Spleen (tissue), 11 donors: ENCODE measurements at regions not wholly inside any gene's neighbourhood (a gene's known extent, or its start where the extent isn't known, plus 50 kb on each side); places are given as distances from the start of the nearest gene placed in this dataset.

Experiments
- DNase-seq: peaks from one replicate; pipeline ENCODE4 v3.0.0-alpha.2; 2020
- H3K27ac ChIP-seq, 8 donors: fragments of 200-600 bp; sonication (generic) in 7 of 8; 1 replicate in 4 of 8; 2 replicates in 4 of 8; pipeline versions ENCODE4 v1.5.0 to v1.8.0; 2016 to 2021; ENCODE audit warnings: inconsistent platforms in 4 of 8, mild to moderate bottlenecking in 4 of 8, moderate library complexity in 1 of 8
- H3K27me3 ChIP-seq, 7 donors: fragments of 200-600 bp; sonication (generic) in 6 of 7; replicated peaks in 1 of 7; 1 replicate in 4 of 7; 2 replicates in 3 of 7; pipeline versions ENCODE4 v1.5.0 to v1.8.0; 2016 to 2021; ENCODE audit warnings: inconsistent platforms in 3 of 7, mild to moderate bottlenecking in 1 of 7
- H3K36me3 ChIP-seq, 6 donors: fragments of 200-600 bp; sonication (generic) in 5 of 6; 1 replicate in 4 of 6; 2 replicates in 2 of 6; pipeline versions ENCODE4 v1.5.0 to v1.8.0; 2016 to 2021; ENCODE audit warnings: inconsistent platforms in 2 of 6
- H3K4me1 ChIP-seq, 6 donors: fragments of 200-600 bp; sonication (generic) in 5 of 6; 1 replicate in 3 of 6; 2 replicates in 3 of 6; pipeline versions ENCODE4 v1.5.0 to v1.8.0; 2016 to 2021; ENCODE audit warnings: inconsistent platforms in 3 of 6
- H3K4me3 ChIP-seq, 8 donors: fragments of 200-600 bp; sonication (generic) in 7 of 8; 1 replicate in 4 of 8; 2 replicates in 4 of 8; pipeline versions ENCODE4 v1.5.0 to v1.8.0; 2016 to 2021; ENCODE audit warnings: inconsistent platforms in 4 of 8, mild to moderate bottlenecking in 4 of 8, moderate library complexity in 2 of 8
- H3K9me3 ChIP-seq, 8 donors: fragments of 200-600 bp; sonication (generic) in 7 of 8; 1 replicate in 4 of 8; 2 replicates in 4 of 8; pipeline versions ENCODE4 v1.5.0 to v1.8.0; 2016 to 2021; ENCODE audit warnings: inconsistent platforms in 4 of 8
- POLR2A ChIP-seq, 3 donors: fragments of 450-650 bp; IDR thresholded peaks; one replicate each; pipeline ENCODE4 v1.5.1; 2017; ENCODE audit warnings: antibody characterized with exemption in 3 of 3, mild to moderate bottlenecking in 1 of 3
- POLR2AphosphoS5 ChIP-seq, 3 donors: sonication (generic); formaldehyde crosslinking; IDR thresholded peaks; one replicate each; pipeline ENCODE4 v1.5.1; 2017; ENCODE audit warnings: antibody characterized with exemption in 3 of 3
- WGBS, 5 donors: extraction: QIAGEN DNeasy Blood & Tissue Kit in 3 of 5; methylation state at CpG; one replicate each; pipeline versions ENCODE4 v1.1.5 to v1.1.7; 2013 to 2018; 5-methylcytosine and 5-hydroxymethylcytosine counted together
- intact Hi-C: fragments of 100-400 bp; cut with DNase I; formaldehyde crosslinking; loops from one replicate; pipeline ENCODE4 v1.15.0; 2023; ENCODE audit warnings: low total_unique reads
- TF ChIP-seq, protein P1 (sequence below), 11 experiments: fragments of 200-600 bp in 7 of 11; fragments of 450-650 bp in 4 of 11; sonication (generic) in 4 of 11; IDR thresholded peaks in 8 of 11; conservative IDR thresholded peaks in 3 of 11; 1 replicate in 7 of 11; 2 replicates in 4 of 11; pipeline versions ENCODE4 v1.4.0 to v1.8.0; 2016 to 2021; ENCODE audit warnings: antibody characterized with exemption in 11 of 11, inconsistent platforms in 4 of 11, mild to moderate bottlenecking in 1 of 11
- donor health status: healthy with polysubstance abuse.
- donor health status: DM: no; HTN: no; CAD: no; lungs with moderate emphysema.
- donor health status: DM: no; HTN: no; CAD: no.
- donor health status: Bipolar disorder and iron deficiency.
- donor health status: healthy.
- donor health status: DM: no; HTN: no; CAD: no.
- donor health status: DM: yes; HTN: yes; CAD: no.

DNA sequence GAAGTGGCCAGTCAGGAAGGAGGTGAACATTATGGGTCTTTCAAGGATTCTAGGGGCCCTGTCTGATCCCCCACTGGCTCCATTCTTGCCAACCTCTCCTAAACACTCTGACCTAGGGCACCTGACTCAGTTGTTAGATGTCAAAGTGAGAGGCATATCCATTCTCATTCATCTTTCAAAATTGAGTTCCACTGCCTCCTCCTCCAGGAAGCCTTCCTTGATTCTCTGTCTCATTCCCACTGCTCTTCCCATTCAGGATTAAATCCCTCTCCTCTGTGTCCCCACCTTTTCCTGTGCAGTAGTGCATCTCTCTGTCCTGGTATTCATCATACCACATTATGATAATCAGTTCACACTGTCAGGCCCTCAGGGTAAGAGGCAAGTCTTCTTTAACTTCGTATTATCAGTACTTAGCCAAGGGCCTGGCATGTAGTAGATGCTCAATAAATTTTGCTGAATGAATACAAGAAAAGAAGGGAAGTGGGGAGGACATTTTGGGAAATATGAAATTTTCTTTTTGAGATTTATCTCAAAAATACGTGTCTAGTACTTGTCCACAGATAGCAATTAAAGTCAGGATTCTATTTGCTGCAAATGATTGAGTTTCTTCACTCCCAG is 61.8 kb upstream of the ITPKB start:
- H3K4me3 ChIP-seq = no peak overlapping the region
- intact Hi-C loops = no loop called here
- no peaks in the 10 kb centered on the region for H3K9me3 ChIP-seq
- no peak overlapping the region for H3K27ac ChIP-seq
- peaks cover 0 to 22% (median 17%) of the 10 kb centered on the region in 6 donors for H3K4me1 ChIP-seq
- no peaks in the 10 kb centered on the region for H3K36me3 ChIP-seq
- DNase-seq = no peak
- 91 to 95% (median 94%) methylated on average over 2 of the region's 2 CpGs for WGBS, 5 donors
- TF ChIP-seq, protein P1, sequence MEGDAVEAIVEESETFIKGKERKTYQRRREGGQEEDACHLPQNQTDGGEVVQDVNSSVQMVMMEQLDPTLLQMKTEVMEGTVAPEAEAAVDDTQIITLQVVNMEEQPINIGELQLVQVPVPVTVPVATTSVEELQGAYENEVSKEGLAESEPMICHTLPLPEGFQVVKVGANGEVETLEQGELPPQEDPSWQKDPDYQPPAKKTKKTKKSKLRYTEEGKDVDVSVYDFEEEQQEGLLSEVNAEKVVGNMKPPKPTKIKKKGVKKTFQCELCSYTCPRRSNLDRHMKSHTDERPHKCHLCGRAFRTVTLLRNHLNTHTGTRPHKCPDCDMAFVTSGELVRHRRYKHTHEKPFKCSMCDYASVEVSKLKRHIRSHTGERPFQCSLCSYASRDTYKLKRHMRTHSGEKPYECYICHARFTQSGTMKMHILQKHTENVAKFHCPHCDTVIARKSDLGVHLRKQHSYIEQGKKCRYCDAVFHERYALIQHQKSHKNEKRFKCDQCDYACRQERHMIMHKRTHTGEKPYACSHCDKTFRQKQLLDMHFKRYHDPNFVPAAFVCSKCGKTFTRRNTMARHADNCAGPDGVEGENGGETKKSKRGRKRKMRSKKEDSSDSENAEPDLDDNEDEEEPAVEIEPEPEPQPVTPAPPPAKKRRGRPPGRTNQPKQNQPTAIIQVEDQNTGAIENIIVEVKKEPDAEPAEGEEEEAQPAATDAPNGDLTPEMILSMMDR (IDR thresholded peaks at IDR 0.05 in 8 of 11, conservative IDR thresholded peaks at IDR 0.05 in 3 of 11) = no peak
- TF ChIP-seq POLR2A (IDR thresholded peaks at IDR 0.05) (no peak), POLR2AphosphoS5 (IDR thresholded peaks at IDR 0.05) (no peak)
- no peaks in the 10 kb centered on the region for H3K27me3 ChIP-seq

DNA sequence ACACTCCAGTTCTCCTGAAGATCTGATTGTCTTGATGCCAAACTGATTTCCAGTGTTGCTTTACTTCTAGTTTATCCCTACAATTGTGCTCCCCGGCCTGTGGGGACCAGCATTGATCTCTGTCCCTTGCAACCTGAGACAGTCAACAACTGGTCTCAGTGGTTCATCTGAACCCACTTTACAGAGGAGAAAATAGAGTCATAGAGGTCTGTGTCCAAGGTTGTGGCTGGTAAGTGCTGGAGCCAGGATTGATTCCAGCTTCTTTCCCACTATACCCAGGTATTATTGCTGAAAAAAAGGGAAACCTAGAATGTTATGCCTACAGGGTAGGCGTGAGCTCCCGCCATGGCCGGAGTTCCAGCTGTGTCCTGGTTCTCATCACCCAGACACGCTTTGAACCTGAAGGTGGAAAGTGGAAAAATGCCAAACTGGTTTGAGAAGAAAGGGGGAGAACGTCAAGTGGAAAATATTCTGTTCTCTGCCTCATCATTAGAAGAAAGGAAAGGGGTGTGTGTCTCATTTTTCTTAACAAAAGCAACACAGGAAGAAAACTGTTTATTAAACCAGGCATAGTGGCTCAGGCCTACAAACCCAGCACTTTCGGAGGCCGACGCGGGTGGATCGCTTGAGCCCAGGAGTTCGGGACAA is 60.7 kb upstream of the ITPKB start:
- Histone ChIP-seq H3K4me3 (no peak overlapping the region), H3K27ac (peak overlapping the region in 3 of 8 donors; percentile 71 to 86 (median 74)), H3K27me3 (no peaks in the 10 kb centered on the region), H3K4me1 (peaks cover 0 to 22% (median 17%) of the 10 kb centered on the region in 6 donors), H3K36me3 (no peaks in the 10 kb centered on the region), H3K9me3 (no peaks in the 10 kb centered on the region)
- WGBS, 5 donors = 84 to 92% (median 90%) methylated on average over 12 of the region's 12 CpGs
- no peak for DNase-seq
- intact Hi-C loops = no loop called here
- TF ChIP-seq, protein P1 (IDR thresholded peaks at IDR 0.05 in 8 of 11, conservative IDR thresholded peaks at IDR 0.05 in 3 of 11) = no peak

DNA sequence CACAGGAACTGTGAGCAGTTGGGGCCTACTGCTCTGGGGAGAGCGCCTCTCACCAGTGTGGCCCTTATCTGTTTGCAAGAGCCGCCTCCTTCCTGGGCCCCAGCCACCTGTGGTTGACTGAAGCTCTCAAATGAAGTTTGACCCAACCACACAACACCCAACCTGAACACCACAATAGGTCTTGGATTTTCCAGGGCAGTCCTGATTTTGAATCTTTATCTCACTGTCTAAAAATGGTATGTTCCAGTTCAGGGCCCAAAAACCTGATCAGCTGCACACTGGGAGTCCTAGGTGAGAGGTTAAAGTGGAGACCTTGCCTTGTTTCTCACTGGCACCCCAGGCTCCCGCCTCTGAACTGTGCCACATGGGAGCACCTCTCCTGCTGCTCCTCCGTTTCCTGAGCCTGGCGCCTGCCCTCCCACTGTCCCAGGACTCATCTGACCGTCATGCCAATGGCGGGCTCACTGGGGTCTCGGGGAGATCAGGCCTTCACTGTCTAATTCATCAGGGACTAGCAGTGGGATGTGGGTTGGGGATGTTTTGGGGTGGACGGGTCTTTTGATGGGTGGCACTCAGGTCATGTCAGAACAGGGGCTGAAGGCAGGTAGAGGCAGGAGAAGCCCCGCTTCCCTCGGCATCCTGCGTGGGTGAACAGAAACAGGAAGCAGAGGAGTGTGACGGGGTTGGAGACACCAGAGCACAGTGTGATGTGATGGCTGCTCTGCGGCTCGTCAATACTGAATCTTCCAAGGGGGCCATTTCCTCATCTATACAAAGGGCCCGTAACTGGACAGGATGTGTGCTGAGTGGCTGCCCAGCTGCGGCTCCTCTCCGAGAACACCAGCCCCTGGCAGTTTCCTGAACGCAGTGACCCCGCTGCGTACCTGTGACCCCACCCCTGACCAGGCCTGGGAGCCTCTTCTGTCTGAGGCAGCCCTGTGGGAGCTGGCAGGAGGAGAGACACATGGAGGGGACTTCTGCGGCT is 59.6 kb upstream of the ITPKB start:
- TF ChIP-seq POLR2A (IDR thresholded peaks at IDR 0.05) (no peak), POLR2AphosphoS5 (IDR thresholded peaks at IDR 0.05) (peak in 2 of 3 donors; percentile 50 to 55)
- DNase-seq = peak; percentile 85
- 54 to 64% (median 60%) methylated on average over 20 to 22 of the region's 22 CpGs for WGBS, 5 donors
- no peaks in the 10 kb centered on the region for H3K36me3 ChIP-seq
- H3K27me3 ChIP-seq = no peaks in the 10 kb centered on the region
- peak overlapping the region in 7 of 8 donors; percentile 9 to 86 (median 64) for H3K27ac ChIP-seq
- H3K9me3 ChIP-seq = no peaks in the 10 kb centered on the region
- intact Hi-C loops = no loop called here
- peaks cover 0 to 22% (median 17%) of the 10 kb centered on the region in 6 donors for H3K4me1 ChIP-seq
- peak overlapping the region in 1 of 8 donors; percentile 12 for H3K4me3 ChIP-seq

DNA sequence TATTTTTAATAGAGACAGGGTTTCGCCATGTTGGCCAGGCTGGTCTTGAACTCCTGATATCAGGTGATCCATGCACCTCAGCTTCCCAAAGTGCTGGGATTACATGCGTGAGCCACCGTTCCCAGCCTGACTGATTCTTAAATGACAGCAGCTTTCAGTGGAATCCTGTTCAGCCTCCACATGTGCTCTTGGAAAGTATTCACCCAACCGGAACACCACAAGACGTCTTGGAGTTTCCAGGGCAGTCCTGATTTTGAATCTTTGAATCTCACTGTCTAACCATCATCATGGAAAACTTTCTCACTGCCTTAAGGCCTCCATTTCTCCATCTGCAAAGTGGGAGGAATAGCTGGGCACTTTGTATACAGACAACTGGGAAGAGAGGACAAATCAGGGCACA is 58.1 kb upstream of the ITPKB start:
- Histone ChIP-seq H3K9me3 (no peaks in the 10 kb centered on the region), H3K4me1 (peaks cover 0 to 22% (median 17%) of the 10 kb centered on the region in 6 donors), H3K4me3 (no peak overlapping the region), H3K27ac (no peak overlapping the region), H3K27me3 (no peaks in the 10 kb centered on the region), H3K36me3 (no peaks in the 10 kb centered on the region)
- DNase-seq = no peak
- intact Hi-C loops = no loop called here
- TF ChIP-seq, protein P1 (IDR thresholded peaks at IDR 0.05 in 8 of 11, conservative IDR thresholded peaks at IDR 0.05 in 3 of 11) = no peak
- TF ChIP-seq POLR2AphosphoS5 (IDR thresholded peaks at IDR 0.05) (no peak), POLR2A (IDR thresholded peaks at IDR 0.05) (no peak)
- 95 to 98% (median 96%) methylated on average over 5 of the region's 5 CpGs for WGBS, 5 donors
